GM19239 (cell line): ENCODE measurements at regions not wholly inside any gene's neighbourhood (a gene's known extent, or its start where the extent isn't known, plus 50 kb on each side); places are given as distances from the start of the nearest gene placed in this dataset.
"Not testable (repeated sequence)": the region's sequence is repeated elsewhere in the genome, so short reads cannot be mapped to it uniquely, and the experiment has no call there.

Experiments
- DNase-seq: peaks from one replicate; pipeline ENCODE4 v3.0.0; 2011; ENCODE audit warnings: low spot score; ENCODE audit not compliant: insufficient read length
- FAIRE-seq: peaks from 2 replicates; lab custom pipeline; 2011; peaks lifted over from hg19 to GRCh38; lab: Jason Lieb, UNC

DNA sequence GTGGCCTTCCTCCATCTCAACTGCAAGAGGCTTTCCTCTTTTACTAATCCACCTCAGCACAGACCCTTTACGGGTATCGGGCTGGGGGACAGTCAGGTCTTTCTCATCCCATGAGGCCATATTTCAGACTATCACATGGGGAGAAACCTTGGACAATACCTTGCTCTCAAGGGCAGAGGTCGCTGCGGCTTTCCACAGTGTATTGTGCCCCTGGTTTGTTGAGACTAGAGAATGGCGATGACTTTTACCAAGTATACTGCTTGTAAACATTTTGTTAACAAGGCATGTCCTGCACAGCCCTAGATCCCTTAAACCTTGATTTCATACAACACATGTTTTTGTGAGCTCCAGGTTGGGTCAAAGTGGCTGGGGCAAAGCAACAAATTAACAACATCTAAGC lies 220.2 kb downstream of the ADRA2C start:
- DNase-seq, FAIRE-seq: not testable (repeated sequence)

DNA sequence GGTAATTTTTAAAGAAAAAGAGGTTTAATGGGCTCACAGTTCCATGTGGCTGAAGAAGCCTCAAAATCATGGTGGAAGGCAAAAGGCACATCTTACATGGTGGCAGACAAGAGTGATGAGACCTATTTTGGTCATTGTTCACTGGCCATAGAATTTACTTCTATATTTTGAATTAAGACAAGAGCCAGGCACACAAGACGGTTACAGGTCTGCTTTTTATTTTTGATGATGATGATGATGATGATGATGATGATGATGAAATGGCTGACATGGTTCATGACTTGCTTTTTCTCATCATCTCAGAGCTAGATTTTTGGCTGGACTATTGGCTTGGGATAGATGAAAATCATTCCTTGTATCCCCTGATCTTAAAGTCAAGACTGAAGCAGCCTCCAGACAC lies 229.3 kb downstream of the OTOP1 start:
- not testable (repeated sequence) for FAIRE-seq

DNA sequence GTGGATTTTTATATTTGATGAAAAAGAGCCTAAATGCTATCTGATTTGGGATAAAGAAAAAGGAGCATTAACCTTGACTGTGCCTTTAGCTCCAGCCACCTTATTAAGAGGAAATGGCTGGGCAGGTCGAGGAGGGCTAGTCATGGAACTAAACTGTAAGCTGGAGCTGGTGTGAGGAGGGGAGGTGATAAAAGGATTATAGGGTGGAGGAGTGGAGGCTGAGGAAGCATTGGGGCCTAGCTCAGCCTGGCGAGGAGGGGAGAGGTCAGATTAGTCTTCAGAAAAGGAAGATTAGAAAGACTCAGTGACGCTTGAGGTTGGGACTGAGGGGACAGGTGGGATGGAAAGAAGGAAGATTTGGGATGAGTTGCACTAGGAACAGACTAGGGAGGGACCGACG lies 222.7 kb downstream of the OTOP1 start:
- not testable (repeated sequence) for FAIRE-seq, DNase-seq

More for the DNA sequence above, 229.3 kb downstream of the OTOP1 start:
- not testable (repeated sequence) for DNase-seq

DNA sequence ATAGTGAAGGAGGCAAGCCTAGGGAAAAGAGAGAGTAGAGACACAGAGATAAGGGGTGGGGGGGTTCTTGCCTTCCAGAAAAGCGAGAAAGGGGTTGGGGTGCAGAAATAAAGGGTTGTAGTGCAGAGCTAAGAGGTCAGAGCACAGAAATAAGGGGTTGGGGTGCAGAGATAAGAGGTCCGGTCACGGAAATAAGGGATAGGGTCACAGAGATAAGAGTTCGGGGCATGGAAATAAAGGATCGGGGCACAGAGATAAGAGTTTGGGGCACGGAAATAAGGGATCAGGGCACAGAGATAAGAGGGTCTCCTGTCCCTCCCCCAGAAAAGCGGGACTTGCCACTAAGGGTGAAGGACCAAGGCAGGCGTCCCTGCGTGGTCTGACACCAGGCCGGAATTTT lies 222.0 kb downstream of the OTOP1 start:
- not testable (repeated sequence) for DNase-seq, FAIRE-seq

DNA sequence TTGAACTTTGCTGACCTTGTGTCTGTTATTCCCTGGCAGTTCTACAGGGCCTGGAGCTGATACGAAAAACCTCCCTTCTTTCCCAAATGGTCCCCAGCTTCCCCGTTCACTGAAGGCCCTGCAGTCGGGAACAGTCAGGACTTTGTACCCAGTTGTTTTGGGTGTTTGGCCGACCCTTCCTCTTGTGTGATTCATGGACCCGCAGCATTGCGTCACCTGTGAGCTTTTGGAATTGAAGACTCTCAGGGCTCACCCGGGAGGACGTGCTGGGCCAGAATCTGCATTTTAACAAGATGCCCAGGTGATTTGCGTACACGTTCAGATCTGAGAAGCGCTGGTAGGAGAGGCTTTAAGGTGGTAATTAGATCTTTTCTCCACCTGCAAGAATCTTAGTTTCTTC lies 220.4 kb downstream of the OTOP1 start:
- not testable (repeated sequence) for FAIRE-seq

DNA sequence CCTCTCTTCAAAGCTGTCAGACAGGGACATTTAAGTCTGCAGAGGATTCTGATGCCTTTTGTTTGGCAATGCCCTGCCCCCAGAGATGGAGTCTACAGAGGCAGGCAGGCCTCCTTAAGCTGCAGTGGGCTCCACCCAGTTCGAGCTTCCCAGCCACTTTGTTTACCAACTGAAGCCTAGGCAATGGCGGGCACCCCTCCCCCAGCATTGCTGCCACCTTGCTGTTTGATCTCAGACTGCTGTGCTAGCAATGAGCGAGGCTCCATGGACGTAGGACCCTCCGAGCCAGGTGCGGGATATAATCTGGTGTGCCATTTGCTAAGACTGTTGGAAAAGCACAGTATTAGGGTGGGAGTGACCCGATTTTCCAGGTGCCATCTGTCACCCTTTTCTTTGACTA lies 207.7 kb downstream of the OTOP1 start:
- FAIRE-seq, DNase-seq: not testable (repeated sequence)

More for the DNA sequence above, 220.4 kb downstream of the OTOP1 start:
- not testable (repeated sequence) for DNase-seq

DNA sequence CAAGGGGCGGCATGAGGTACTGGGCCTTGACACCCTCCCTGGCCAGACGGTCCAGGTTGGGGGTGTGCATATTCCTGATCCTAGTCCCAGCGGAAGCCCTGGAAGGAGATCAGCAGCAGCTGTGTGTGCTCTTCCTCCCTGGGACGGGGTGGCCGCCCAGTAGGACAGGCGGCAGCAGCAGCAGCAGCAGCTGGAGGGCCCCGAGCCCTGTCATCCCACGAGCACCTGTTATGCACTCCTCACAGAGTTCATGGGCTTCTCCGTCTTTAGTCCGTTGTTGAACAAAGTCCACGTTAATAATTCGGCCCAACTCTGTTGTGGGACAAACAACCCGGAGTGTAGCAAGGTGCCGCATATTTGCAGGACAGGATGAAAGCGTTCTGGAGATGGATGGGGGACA lies 205.6 kb downstream of the OTOP1 start:
- not testable (repeated sequence) for DNase-seq, FAIRE-seq

DNA sequence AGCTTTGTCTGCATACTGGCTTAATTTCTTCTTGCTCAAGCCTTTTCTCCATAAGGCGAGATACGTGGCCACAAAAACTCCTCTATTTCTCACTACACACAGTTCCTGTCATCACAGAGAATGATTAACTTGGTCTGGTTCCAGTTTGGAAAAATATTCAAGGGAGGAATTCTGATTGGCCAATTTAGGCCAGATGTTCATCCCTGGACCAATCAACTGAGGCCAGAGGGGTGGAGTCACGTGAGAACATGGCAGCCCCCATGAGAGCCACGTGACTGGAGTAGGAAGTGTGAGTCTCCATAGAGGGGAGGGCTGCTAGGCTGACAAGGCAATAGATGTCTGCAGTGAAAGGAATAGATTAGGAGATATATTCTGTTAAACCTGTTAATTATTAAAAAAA lies 200.0 kb downstream of the OTOP1 start:
- FAIRE-seq = not testable (repeated sequence)

DNA sequence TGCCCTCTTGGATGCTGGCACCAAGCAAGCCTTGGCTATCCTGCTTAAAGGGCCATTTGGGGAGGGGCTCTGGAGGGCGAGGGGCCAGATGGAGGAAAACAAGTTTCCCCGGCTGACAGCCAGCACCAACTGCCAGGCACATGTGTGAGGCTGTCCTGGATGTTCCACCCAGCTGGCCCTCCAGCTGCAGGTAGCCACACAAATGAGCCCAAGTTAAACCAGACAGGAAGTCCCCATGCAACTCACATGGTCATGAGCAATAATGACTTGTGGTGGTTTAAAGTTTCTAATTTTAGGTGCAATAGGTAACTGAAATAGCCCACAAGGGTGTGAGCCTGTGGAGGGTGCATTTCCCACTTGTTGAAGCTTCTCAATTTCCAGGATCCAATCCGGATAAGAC lies 198.0 kb downstream of the OTOP1 start:
- peak; percentile 62 for FAIRE-seq
- not testable (repeated sequence) for DNase-seq

More for the DNA sequence above, 200.0 kb downstream of the OTOP1 start:
- not testable (repeated sequence) for DNase-seq

DNA sequence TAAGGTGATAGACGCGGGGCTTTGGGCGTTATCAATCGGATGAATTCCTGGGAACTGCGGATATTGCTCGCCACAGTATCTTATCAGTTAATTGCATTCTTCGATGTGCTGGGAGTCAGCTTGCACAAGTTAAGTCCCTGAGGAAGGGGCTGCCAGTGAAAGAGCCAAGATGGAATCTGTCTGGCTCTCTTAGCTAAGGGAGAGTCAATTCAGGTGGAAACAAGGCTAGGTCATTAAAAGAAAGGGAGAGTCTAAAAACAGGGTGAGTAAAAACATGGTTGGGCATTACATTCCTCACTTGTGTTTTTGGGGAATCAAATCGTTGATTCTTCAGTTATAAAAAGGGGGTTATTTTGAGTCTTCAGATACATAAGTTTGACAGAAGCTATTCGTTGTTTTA lies 196.2 kb downstream of the OTOP1 start:
- DNase-seq, FAIRE-seq: not testable (repeated sequence)

DNA sequence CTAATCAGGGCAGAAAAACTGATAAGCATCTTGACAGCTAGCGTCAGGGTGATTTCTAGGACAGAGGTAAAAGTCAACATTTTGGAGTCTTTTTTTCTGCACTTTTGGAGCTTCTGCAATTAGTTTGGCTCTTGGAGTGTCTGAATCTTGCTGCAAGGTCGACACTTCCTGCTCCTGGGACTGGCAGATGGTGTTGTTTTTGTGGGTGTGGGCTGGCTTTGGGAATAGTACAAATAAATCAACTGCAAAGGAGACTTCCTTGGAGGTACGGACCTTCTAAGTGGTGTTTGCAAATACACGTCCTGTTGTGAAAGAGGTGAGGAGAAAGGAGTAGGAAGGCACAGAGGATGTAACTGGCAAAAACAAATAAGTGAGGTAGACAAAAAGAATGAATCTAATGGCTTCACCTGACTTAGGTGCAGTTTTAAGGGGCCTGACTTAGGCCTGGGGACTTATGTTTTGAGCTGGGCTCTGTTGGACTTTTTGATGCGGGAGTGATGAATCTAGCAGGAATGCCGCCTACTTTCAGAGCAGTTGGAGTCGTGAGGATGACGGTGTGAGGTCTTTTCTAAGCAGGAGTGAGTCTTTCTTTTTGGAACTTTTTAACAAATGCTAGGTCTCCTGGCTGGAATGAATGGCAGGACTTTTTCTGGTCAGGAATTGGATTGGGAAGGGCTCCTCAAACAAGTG lies 195.1 kb downstream of the OTOP1 start:
- not testable (repeated sequence) for FAIRE-seq

DNA sequence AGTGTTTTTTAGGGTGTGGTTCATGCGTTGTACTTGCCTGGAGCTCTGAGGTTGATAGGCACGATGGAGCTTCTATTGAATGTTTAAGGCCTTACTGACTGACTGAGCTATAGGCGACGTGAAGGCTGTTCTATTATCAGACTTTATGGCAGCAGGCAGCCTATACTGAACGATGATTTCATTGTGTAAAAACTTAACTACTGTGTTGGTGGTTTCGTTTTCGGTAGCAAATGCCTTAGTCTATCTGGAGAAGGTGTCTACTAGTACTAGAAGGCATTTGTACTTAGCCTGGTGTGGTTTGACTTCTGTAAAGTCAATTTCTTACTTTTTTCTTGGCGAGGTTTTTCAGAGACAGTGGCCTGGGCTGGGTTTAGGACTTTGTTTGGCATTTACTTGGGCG lies 194.4 kb downstream of the OTOP1 start:
- not testable (repeated sequence) for FAIRE-seq, DNase-seq

More for the DNA sequence above, 195.1 kb downstream of the OTOP1 start:
- DNase-seq = not testable (repeated sequence)

DNA sequence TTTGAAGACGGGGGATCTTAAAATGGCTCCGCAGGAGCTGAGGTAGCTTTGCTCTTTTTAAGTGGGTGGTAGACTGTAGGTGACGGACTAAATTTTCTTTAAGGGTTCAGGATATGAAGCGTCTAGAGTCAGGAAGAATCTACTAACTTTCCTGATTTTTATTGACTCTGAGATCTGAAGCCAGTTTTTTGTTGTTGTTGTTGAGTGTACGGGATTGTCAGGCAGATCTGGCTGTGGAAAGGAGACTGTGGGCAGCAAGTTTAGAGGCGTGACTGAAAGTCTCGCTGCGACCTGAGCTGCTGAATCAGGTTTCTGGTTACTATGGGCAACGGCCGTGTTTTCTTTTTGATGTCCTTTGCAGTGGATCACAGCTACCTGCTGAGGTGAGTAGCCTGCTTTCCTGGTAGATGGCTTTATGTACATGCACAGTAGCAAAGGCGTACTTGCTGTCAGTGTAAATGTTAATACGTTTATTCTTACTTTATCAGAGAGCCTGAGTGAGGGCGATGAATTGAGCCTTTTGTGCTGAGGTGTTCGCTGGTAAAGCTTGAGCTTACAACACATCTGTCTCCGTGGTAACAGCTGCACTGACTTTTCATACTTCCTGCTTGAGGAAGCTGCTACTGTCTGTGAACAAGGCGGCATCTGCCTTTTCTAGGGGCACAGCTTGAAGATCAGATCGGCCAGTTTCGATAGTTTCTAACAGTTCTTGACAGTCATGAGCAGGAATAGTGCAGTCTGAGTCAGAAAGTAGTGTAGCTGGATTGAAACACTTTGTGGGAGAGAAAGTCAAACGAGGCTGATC lies 193.7 kb downstream of the OTOP1 start:
- DNase-seq, FAIRE-seq: not testable (repeated sequence)

DNA sequence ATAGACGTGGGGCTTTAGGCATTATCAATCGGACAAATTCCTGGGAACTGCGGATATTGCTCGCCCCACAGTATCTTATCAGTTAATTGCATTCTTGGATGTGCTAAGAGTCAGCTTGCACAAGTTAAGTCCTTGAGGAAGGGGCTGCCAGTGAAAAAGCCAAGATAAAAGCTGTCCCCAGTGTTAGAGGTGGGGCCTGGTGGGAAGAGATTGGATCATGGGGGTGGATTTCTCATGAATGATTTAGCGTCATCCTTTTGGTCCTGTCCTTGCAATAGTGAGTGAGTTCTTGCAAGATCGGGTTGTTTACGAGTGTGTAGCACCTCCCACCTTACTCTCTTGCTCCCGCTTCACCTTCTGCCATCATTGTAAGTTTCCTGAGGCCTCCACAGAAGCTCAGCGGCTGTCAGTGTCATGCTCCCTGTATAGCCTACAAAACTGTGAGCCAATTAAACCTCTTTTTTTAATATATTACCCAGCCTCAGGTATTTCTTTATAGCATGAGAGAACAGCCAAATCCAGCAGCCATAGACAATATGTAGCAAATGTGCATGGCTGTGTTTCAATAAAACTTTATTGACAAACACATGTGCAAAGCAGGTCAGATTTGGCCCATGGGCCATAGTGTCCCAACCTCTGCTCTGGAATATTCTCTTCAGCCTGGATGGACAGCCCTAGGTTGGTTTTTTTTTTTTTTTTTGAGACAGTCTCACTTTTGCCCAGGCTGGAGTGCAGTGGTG lies 189.2 kb downstream of the OTOP1 start:
- FAIRE-seq, DNase-seq: not testable (repeated sequence)

DNA sequence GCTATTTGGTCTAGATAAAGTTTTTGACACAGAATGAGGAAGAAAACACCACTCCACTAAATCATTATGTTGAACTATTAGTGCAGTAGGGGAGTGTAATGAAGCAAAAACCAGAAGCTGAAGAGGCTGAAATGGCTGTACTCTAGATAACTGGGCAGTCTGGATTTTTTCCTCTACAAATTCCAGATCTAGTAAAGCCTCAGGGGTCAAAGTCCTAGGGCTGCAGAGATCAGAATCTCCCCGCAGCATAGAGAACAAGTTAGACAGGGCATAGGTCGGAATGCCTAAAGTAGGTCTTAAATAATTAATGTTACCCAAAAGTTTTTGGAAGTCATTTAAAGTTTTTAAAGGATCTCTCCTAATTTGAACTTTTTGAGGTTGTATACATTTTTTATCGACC lies 180.9 kb downstream of the OTOP1 start:
- not testable (repeated sequence) for DNase-seq, FAIRE-seq

DNA sequence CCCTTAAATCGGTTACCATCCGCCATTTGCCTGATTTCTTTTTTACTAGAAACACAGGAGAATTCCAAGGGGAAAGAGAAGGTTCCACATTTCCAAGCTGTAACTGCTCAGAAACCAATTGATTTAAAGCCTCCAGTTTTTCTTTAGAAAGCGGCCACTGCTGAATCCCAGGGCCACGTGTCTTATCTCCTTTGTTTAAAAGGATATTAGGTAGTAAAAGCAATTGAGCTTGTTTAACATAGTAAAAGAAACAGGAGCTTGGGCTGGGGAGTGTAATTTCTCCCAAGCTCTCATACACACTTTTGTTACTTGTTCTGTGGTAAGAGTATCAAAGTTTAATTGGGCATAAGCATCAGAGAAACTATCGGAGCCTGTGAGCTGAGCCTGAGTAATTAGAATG lies 180.0 kb downstream of the OTOP1 start:
- not testable (repeated sequence) for FAIRE-seq

DNA sequence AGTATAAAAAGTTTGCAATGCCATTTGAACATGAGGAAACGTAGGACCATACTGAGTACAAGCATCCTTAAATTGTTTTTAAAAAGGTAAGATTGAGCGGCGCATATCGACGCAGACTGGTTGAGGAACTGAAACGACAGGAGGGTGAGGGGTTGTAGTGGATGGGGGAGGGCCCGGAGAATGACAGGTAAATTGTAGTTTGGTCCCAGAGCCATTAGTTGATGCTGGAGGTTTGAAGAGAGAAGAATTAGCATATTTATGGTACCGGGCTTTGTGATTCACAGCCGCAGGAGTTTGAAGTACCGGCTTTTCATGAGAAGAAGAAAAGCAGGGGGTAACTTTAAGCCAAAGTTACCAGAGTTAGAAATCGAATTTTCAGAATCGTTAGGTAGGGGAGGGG lies 179.5 kb downstream of the OTOP1 start:
- FAIRE-seq, DNase-seq: not testable (repeated sequence)

More for the DNA sequence above, 180.0 kb downstream of the OTOP1 start:
- DNase-seq = not testable (repeated sequence)

DNA sequence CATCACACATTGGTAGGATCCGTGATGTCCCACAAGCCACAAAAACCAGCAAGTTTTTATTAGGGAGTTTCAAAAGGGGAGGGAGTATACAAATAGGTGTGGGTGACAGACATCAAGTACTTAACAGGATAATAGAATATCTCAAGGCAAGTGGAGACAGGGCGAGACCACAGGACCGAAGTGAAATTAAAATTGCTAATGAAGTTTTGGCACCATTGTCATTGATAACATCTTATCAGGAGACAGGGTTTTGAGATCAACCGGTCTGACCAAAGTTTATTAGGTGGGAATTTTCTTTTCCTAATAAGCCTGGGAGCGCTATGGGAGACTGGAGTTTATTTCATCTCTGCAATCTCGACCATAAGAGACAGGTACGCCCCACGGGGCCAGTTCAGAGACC lies 178.5 kb downstream of the OTOP1 start:
- not testable (repeated sequence) for FAIRE-seq

DNA sequence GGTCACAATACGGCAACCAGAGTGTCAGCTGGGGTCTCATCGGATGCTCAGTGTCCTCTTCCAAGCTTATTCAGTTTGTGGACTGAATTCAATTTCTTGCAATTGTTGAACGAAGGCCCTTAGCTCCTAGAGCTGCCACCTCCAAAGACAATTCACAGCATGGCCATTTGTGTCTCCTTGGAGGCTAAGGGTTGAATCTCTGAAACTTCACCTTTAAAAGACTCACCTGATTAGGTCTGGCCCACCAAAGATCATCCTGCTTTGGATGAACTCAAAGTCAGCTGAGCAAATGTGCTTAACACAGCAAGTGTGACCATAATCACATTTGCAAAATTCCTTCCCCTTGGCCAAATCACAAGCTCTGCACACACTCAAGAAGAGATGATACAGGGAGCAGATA lies 175.9 kb downstream of the OTOP1 start:
- FAIRE-seq, DNase-seq: not testable (repeated sequence)

More for the DNA sequence above, 178.5 kb downstream of the OTOP1 start:
- DNase-seq = not testable (repeated sequence)

DNA sequence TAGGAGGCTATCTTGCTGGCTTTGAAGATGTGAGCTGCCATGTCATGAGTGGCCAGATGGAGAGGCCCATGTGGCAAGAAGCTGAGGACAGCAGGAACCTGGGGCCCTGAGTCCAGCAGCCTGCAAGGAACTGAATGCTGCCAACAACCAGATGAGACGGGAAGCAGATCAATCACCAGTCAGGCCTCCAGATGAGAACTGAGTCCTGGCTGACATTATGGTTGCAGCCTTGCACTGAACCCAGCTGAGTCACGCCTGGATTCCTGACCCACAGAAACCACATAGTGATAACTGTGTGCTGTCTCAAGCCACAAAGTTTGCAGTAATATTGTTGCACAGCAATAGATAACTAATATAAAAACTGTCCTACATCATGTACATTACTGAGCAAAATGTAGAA lies 173.8 kb downstream of the OTOP1 start:
- FAIRE-seq, DNase-seq: not testable (repeated sequence)
